ENCODE measurements at regions not wholly inside any gene's neighbourhood (a gene's known extent, or its start where the extent isn't known, plus 50 kb on each side); places are given as distances from the start of the nearest gene placed in this dataset.
A peak's percentile ranks its signal among the peaks of the same experiment; 100 is the strongest.
"Not testable (repeated sequence)": the region's sequence is repeated elsewhere in the genome, so short reads cannot be mapped to it uniquely, and the experiment has no call there.

- not testable (repeated sequence) for DNase-seq
These were observed 109.6 kb upstream of the NBPF11 start for GRCh38 chr1:148261684-148262083.

- not testable (repeated sequence) for DNase-seq
These were observed 105.8 kb upstream of the NBPF11 start for GRCh38 chr1:148257886-148258285.

- DNase-seq, result peak; percentile 17 to 36
These were observed 102.7 kb upstream of the NBPF11 start for GRCh38 chr1:148254611-148255429.

GRCh38 chr1:148253808-148254207, 101.7 kb upstream of the NBPF11 start:
- not testable (repeated sequence) for DNase-seq

- DNase-seq, result not testable (repeated sequence)
These were observed 96.7 kb upstream of the NBPF11 start for GRCh38 chr1:148248798-148249197.

- DNase-seq, result not testable (repeated sequence)
These were observed 94.3 kb upstream of the NBPF11 start for GRCh38 chr1:148246258-148246861.

GRCh38 chr1:148245843-148246242, 93.8 kb upstream of the NBPF11 start:
- DNase-seq, result not testable (repeated sequence)

- not testable (repeated sequence) for DNase-seq
These were observed 93.4 kb upstream of the NBPF11 start for GRCh38 chr1:148245443-148245842.

GRCh38 chr1:148233250-148233649, 81.2 kb upstream of the NBPF11 start:
- DNase-seq, result not testable (repeated sequence)

GRCh38 chr1:148228846-148229245, 76.8 kb upstream of the NBPF11 start:
- DNase-seq, result not testable (repeated sequence)

- not testable (repeated sequence) for DNase-seq
These were observed 70.5 kb upstream of the NBPF11 start for GRCh38 chr1:148222399-148223159.

- not testable (repeated sequence) for DNase-seq
These were observed 69.5 kb upstream of the NBPF11 start for GRCh38 chr1:148221593-148221992.

- DNase-seq, result not testable (repeated sequence)
These were observed 67.1 kb upstream of the NBPF11 start for GRCh38 chr1:148219229-148219628.

GRCh38 chr1:148211191-148211590, 59.1 kb upstream of the NBPF11 start:
- not testable (repeated sequence) for DNase-seq

- not testable (repeated sequence) for DNase-seq
These were observed 58.5 kb upstream of the NBPF11 start for GRCh38 chr1:148210624-148211023.

- not testable (repeated sequence) for DNase-seq
These were observed 58.1 kb upstream of the NBPF11 start for GRCh38 chr1:148210166-148210565.

- not testable (repeated sequence) for DNase-seq
These were observed 49.9 kb upstream of the NBPF11 start for GRCh38 chr1:148202013-148202412.
